ENCODE measurements at regions not wholly inside any gene's neighbourhood (a gene's known extent, or its start where the extent isn't known, plus 50 kb on each side); places are given as distances from the start of the nearest gene placed in this dataset.
"Not testable (repeated sequence)": the region's sequence is repeated elsewhere in the genome, so short reads cannot be mapped to it uniquely, and the experiment has no call there.

DNA sequence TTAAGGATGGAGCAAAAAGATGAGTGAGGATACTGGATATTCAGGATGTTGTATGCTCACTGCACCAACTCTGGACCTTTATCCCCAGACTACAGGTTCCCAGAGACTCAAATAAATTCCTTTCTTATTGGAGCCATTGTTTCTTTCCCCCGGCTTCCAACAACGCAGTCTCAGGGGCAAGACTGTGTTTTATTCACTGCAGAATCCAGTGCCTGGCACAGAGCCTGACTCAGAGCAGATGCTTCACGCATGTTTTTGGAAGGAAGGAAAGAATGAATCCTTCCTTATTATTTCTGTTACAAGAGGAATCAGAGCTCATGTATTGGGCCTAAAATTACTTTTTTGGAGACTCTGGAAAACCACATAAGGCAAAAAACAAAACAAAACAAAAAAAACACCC, 96.0 kb upstream of the VGLL4 start:
- Mint-ChIP-seq H3K27ac (no peak overlapping the region), H3K27me3 (peaks cover 7% of the 10 kb centered on the region), H3K9me3 (ENCODE audit: low read depth) (no peaks in the 10 kb centered on the region), H3K36me3 (ENCODE audit: insufficient read depth) (no peaks in the 10 kb centered on the region), H3K4me3 (ENCODE audit: low read depth) (no peak overlapping the region), H3K4me1 (ENCODE audit: low read depth) (peaks cover 5% of the 10 kb centered on the region)
- TF ChIP-seq, protein P1, sequence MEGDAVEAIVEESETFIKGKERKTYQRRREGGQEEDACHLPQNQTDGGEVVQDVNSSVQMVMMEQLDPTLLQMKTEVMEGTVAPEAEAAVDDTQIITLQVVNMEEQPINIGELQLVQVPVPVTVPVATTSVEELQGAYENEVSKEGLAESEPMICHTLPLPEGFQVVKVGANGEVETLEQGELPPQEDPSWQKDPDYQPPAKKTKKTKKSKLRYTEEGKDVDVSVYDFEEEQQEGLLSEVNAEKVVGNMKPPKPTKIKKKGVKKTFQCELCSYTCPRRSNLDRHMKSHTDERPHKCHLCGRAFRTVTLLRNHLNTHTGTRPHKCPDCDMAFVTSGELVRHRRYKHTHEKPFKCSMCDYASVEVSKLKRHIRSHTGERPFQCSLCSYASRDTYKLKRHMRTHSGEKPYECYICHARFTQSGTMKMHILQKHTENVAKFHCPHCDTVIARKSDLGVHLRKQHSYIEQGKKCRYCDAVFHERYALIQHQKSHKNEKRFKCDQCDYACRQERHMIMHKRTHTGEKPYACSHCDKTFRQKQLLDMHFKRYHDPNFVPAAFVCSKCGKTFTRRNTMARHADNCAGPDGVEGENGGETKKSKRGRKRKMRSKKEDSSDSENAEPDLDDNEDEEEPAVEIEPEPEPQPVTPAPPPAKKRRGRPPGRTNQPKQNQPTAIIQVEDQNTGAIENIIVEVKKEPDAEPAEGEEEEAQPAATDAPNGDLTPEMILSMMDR (IDR thresholded peaks at IDR 0.05; ENCODE audit: unreplicated experiment): no peak
- no peak for DNase-seq (ENCODE audit: low spot score, unreplicated experiment)

DNA sequence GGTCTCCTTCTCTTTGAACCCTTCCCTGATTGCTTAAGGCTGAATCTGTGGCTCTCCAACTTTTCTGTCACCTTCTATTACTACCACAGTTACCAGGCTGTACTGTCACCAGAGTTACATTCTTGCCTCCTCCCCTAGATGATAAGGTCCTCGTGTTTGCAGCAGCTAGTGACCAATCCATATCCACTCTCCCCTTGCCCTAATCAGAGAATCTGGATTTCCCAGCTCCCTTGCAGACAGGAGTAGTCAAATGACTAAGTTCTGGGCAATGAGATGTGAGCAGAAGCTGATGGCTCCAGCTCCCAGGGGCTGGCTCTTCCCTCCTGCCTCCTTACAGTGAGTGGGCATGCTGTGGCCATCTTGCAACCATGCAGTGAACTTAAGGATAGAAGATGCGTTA, 95.4 kb upstream of the VGLL4 start:
- no peaks in the 10 kb centered on the region for H3K9me3 Mint-ChIP-seq (ENCODE audit: low read depth)
- no peak overlapping the region for H3K4me3 Mint-ChIP-seq (ENCODE audit: low read depth)
- no peak for DNase-seq (ENCODE audit: low spot score, unreplicated experiment)
- peaks cover 7% of the 10 kb centered on the region for H3K27me3 Mint-ChIP-seq
- H3K36me3 Mint-ChIP-seq (ENCODE audit: insufficient read depth): no peaks in the 10 kb centered on the region
- H3K4me1 Mint-ChIP-seq (ENCODE audit: low read depth): peaks cover 5% of the 10 kb centered on the region
- TF ChIP-seq, protein P1 (IDR thresholded peaks at IDR 0.05; ENCODE audit: unreplicated experiment): no peak
- no peak overlapping the region for H3K27ac Mint-ChIP-seq

DNA sequence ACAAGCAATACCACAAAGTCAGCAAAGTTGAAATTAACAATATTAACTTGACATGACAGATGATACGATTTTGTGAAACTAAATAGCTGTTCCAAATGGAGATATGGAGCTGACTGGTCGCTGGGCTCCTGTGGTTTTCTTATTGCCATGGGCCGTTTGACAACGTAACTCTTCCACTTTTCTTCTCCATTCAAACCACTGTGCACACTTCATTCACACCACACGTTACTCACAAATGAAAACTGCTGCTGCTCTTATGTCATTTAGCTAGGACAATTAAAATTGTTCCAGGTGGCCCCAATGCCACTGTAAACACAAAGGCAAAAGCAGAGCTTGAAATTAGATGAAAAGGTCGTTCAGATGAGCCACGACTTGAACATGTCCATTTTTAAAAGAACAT, 94.0 kb upstream of the VGLL4 start:
- Mint-ChIP-seq H3K9me3 (ENCODE audit: low read depth) (no peaks in the 10 kb centered on the region), H3K27ac (no peak overlapping the region), H3K27me3 (peaks cover 7% of the 10 kb centered on the region), H3K36me3 (ENCODE audit: insufficient read depth) (no peaks in the 10 kb centered on the region), H3K4me3 (ENCODE audit: low read depth) (no peak overlapping the region), H3K4me1 (ENCODE audit: low read depth) (peaks cover 5% of the 10 kb centered on the region)
- TF ChIP-seq, protein P1 (IDR thresholded peaks at IDR 0.05; ENCODE audit: unreplicated experiment): no peak
- no peak for DNase-seq (ENCODE audit: low spot score, unreplicated experiment)

DNA sequence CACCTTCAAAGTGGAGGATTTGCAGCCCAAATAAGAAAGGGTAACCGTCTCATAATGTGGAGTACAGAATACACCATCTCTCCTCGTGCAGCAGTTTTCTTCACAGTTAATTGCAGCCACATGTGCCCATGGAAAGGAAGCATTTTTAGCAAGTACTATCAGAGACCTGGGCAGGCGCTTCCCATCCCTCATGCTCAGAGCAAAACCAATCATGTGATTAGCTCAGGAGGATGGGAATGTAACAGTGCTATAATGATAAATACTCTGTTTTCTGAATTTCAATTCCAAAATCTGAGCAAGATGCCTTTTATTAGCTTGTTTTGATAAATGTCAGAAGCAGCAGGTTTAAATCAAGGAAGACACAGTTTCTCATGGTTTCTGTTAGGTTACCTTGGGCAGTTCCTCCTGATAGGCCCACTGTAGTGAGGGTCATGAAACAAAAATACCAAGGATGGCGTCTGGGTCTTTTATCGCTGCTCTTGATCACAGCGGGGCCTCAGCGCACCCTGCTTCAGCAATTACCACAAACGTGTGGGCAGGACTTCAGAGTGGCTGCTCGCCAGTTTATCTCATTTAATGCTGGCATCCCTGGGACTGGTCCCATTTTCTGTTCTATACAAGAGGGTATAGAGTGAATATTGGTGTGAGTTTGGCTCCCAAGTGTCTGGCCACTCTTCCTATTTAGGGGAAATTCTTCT, 92.6 kb upstream of the VGLL4 start:
- Mint-ChIP-seq H3K27ac (no peak overlapping the region), H3K9me3 (ENCODE audit: low read depth) (no peaks in the 10 kb centered on the region), H3K4me3 (ENCODE audit: low read depth) (no peak overlapping the region), H3K4me1 (ENCODE audit: low read depth) (peaks cover 5% of the 10 kb centered on the region), H3K27me3 (peaks cover 10% of the 10 kb centered on the region), H3K36me3 (ENCODE audit: insufficient read depth) (no peaks in the 10 kb centered on the region)
- DNase-seq (ENCODE audit: low spot score, unreplicated experiment): no peak
- TF ChIP-seq, protein P1 (IDR thresholded peaks at IDR 0.05; ENCODE audit: unreplicated experiment): no peak

DNA sequence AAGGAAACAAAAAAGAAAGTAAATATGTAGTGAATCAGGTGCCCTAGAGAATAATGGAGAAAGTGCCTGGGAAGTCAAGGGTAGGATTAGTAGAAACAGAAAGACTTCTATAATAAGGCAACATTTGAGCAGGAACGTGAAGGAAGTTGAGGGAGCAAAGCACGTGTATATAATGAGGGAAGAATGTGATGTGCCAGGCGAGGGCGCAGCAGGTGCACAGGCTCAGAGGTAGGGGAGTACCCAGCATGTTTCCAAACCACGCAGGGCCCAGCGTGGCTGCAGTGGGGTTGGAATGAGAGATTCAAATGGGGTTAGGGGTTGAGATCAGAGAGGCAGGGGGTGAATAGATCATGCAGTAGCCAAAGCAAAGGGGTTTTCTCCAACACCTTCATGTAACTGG, 91.9 kb upstream of the VGLL4 start:
- Mint-ChIP-seq H3K27me3 (peaks cover 10% of the 10 kb centered on the region), H3K4me1 (ENCODE audit: low read depth) (peaks cover 5% of the 10 kb centered on the region), H3K9me3 (ENCODE audit: low read depth) (no peaks in the 10 kb centered on the region), H3K36me3 (ENCODE audit: insufficient read depth) (no peaks in the 10 kb centered on the region), H3K4me3 (ENCODE audit: low read depth) (no peak overlapping the region), H3K27ac (no peak overlapping the region)
- DNase-seq (ENCODE audit: low spot score, unreplicated experiment): no peak
- TF ChIP-seq, protein P1 (IDR thresholded peaks at IDR 0.05; ENCODE audit: unreplicated experiment): no peak

DNA sequence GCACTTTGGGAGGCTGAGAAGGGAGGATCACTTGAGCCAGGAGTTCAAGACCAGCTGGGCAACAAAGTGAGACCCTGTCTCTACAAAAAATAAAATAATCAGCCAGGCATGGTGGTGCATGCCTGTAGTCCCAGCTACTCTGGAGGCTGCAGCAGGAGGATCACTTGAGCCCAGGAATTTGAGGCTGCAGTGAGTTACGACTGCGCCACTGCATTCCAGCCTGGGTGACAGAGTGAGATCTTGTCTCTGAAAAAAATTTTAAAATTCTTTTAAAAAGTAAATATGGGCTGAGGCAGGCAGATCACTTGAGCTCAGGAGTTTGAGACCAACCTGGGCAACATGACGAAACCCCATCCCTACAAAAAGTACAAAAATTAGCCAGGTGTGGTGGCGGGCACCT, 91.4 kb upstream of the VGLL4 start:
- not testable (repeated sequence) for H3K9me3 Mint-ChIP-seq (ENCODE audit: low read depth); H3K4me1 Mint-ChIP-seq (ENCODE audit: low read depth); H3K4me3 Mint-ChIP-seq (ENCODE audit: low read depth); H3K27ac Mint-ChIP-seq; H3K36me3 Mint-ChIP-seq (ENCODE audit: insufficient read depth); H3K27me3 Mint-ChIP-seq; DNase-seq (ENCODE audit: low spot score, unreplicated experiment)
